CD14-positive monocyte (primary cell): ENCODE measurements at regions not wholly inside any gene's neighbourhood (a gene's known extent, or its start where the extent isn't known, plus 50 kb on each side); places are given as distances from the start of the nearest gene placed in this dataset.

Source experiments
- DNase-seq, 3 donors: peaks; one replicate each; pipeline ENCODE4 v3.0.0-alpha.2; 2011 to 2022
- H2AFZ ChIP-seq: 2 replicates; pipeline ENCODE4 v1.6.0; 2012; ENCODE audit warnings: mild to moderate bottlenecking, low read depth, low read length, inconsistent platforms; ENCODE audit not compliant: insufficient read depth, poor library complexity, severe bottlenecking
- H3K27ac ChIP-seq, 2 donors: 1 replicate in 1 of 2; 2 replicates in 1 of 2; pipeline ENCODE4 v1.5.1; 2012 to 2013; ENCODE audit warnings: low read length in 2 of 2, control low read depth in 1 of 2, inconsistent platforms in 1 of 2, low read depth in 1 of 2, mild to moderate bottlenecking in 1 of 2
- H3K27me3 ChIP-seq, 2 donors: one replicate each; pipeline versions ENCODE4 v1.6.0 to v1.6.1; 2011 to 2013; ENCODE audit warnings: low read length in 2 of 2; ENCODE audit not compliant: control insufficient read depth in 2 of 2, insufficient read depth in 2 of 2
- H3K36me3 ChIP-seq, 2 donors: replicated peaks in 1 of 2; 1 replicate in 1 of 2; 2 replicates in 1 of 2; pipeline versions ENCODE4 v1.5.1 to v1.6.1; 2012 to 2013; ENCODE audit warnings: low read length in 2 of 2, control low read depth in 1 of 2, inconsistent platforms in 1 of 2, mild to moderate bottlenecking in 1 of 2; ENCODE audit not compliant: insufficient read depth in 2 of 2, control insufficient read depth in 1 of 2
- H3K4me1 ChIP-seq, 2 donors: 1 replicate in 1 of 2; 2 replicates in 1 of 2; pipeline versions ENCODE4 v1.5.1 to v1.6.1; 2012 to 2013; ENCODE audit warnings: low read length in 2 of 2, control low read depth in 1 of 2, inconsistent platforms in 1 of 2, mild to moderate bottlenecking in 1 of 2, moderate library complexity in 1 of 2; ENCODE audit not compliant: insufficient read depth in 2 of 2, control insufficient read depth in 1 of 2
- H3K4me2 ChIP-seq: replicated peaks from 2 replicates; pipeline ENCODE3; 2012; ENCODE audit warnings: low read length, moderate library complexity, mild to moderate bottlenecking; ENCODE audit not compliant: poor library complexity, severe bottlenecking; ENCODE audit errors: extremely low read depth
- H3K4me3 ChIP-seq, 3 experiments: fragments of 200-600 bp in 1 of 3; sonication (generic) in 1 of 3; replicated peaks in 1 of 3; 1 replicate in 2 of 3; 2 replicates in 1 of 3; pipeline ENCODE4 v1.5.1; 2011 to 2013; ENCODE audit warnings: low read length in 3 of 3, mild to moderate bottlenecking in 3 of 3, control low read depth in 2 of 3, low read depth in 2 of 3, inconsistent platforms in 1 of 3, moderate library complexity in 1 of 3
- H3K79me2 ChIP-seq: 2 replicates; pipeline ENCODE4 v1.6.0; 2012; ENCODE audit warnings: mild to moderate bottlenecking, control low read depth, inconsistent platforms, low read length, moderate library complexity; ENCODE audit not compliant: insufficient read depth
- H3K9ac ChIP-seq: 2 replicates; pipeline ENCODE4 v1.6.0; 2017; ENCODE audit warnings: low read length, mild to moderate bottlenecking; ENCODE audit not compliant: insufficient read depth, poor library complexity, severe bottlenecking
- H3K9me3 ChIP-seq, 2 donors: replicated peaks in 1 of 2; 1 replicate in 1 of 2; 2 replicates in 1 of 2; pipeline versions ENCODE4 v1.5.1 to v1.6.1; 2012 to 2013; ENCODE audit warnings: low read length in 2 of 2, control low read depth in 1 of 2; ENCODE audit not compliant: control insufficient read depth in 1 of 2, insufficient read depth in 1 of 2
- H4K20me1 ChIP-seq: 2 replicates; pipeline ENCODE4 v1.6.0; 2012; ENCODE audit warnings: mild to moderate bottlenecking, low read length, control low read depth, moderate library complexity; ENCODE audit not compliant: insufficient read depth
- H3K27ac Mint-ChIP-seq, 7 donors: one replicate each; pipeline ENCODE4 v1.8.0; 2020; ENCODE audit warnings: mild to moderate bottlenecking in 7 of 7, mixed read lengths in 7 of 7, moderate library complexity in 6 of 7, inconsistent platforms in 2 of 7
- H3K27me3 Mint-ChIP-seq, 3 donors: one replicate each; pipeline ENCODE4 v1.8.0; 2021 to 2022; ENCODE audit warnings: low read depth in 3 of 3, mild to moderate bottlenecking in 3 of 3, mixed read lengths in 3 of 3, moderate library complexity in 3 of 3, inconsistent platforms in 1 of 3
- H3K36me3 Mint-ChIP-seq, 2 donors: one replicate each; pipeline ENCODE4 v1.8.0; 2020; ENCODE audit warnings: mixed read lengths in 2 of 2, inconsistent platforms in 1 of 2, mild to moderate bottlenecking in 1 of 2
- H3K4me1 Mint-ChIP-seq: one replicate; pipeline ENCODE4 v1.8.0; 2020; ENCODE audit warnings: mild to moderate bottlenecking, mixed read lengths
- H3K4me3 Mint-ChIP-seq, 2 donors: one replicate each; pipeline ENCODE4 v1.8.0; 2020; ENCODE audit warnings: mild to moderate bottlenecking in 2 of 2, mixed read lengths in 2 of 2, moderate library complexity in 1 of 2
- H3K9me3 Mint-ChIP-seq, 7 donors: one replicate each; pipeline ENCODE4 v1.8.0; 2020 to 2022; ENCODE audit warnings: mixed read lengths in 7 of 7, mild to moderate bottlenecking in 6 of 7, moderate library complexity in 6 of 7, inconsistent platforms in 2 of 7
- CTCF ChIP-seq: fragments of 200-600 bp; IDR thresholded peaks from one replicate; pipeline ENCODE4 v1.8.0; 2022; ENCODE audit warnings: antibody characterized with exemption, mild to moderate bottlenecking
- WGBS: methylation state at CpG from one replicate; pipeline ENCODE4 v1.1.5; 2013; ENCODE audit warnings: missing lambda C conversion rate; ENCODE audit not compliant: insufficient coverage; 5-methylcytosine and 5-hydroxymethylcytosine counted together
- intact Hi-C, 2 donors: fragments of 100-400 bp; cut with micrococcal nuclease; formaldehyde crosslinking; loops; one replicate each; pipeline versions ENCODE4 v1.15.0 to v1.15.1; 2023

- peaks cover 0 to 6% (median 1%) of the 10 kb centered on the region in 7 donors for H3K9me3 Mint-ChIP-seq
- no peak overlapping the region for H2AFZ ChIP-seq
- WGBS = no CpG with 5 or more reads among the region's 3 CpGs
Observed at GRCh38 chr5:125576822-125577221, 830.4 kb upstream of the ZNF608 start.

GRCh38 chr5:125578551-125578950 is 832.1 kb upstream of the ZNF608 start:
- Mint-ChIP-seq H3K27me3 (peaks cover 0 to 1% (median 0%) of the 10 kb centered on the region in 3 donors), H3K4me1 (no peaks in the 10 kb centered on the region), H3K4me3 (no peak overlapping the region), H3K9me3 (peaks cover 0 to 6% (median 1%) of the 10 kb centered on the region in 7 donors), H3K36me3 (no peaks in the 10 kb centered on the region), H3K27ac (no peak overlapping the region)
- H3K4me1 ChIP-seq = no peaks in the 10 kb centered on the region
- intact Hi-C loops = no loop called here
- H3K27me3 ChIP-seq = no peaks in the 10 kb centered on the region
- H3K27ac ChIP-seq = no peak overlapping the region
- no peak overlapping the region for H3K9ac ChIP-seq
- no peak overlapping the region for H2AFZ ChIP-seq
- WGBS = 71% methylated on average over 1 of the region's 1 CpG
- H3K36me3 ChIP-seq = no peaks in the 10 kb centered on the region
- H4K20me1 ChIP-seq = no peaks in the 10 kb centered on the region
- no peak overlapping the region for H3K4me3 ChIP-seq
- no peak overlapping the region for H3K4me2 ChIP-seq
- no peak for DNase-seq
- no peaks in the 10 kb centered on the region for H3K79me2 ChIP-seq
- TF ChIP-seq CTCF = no peak
- no peaks in the 10 kb centered on the region for H3K9me3 ChIP-seq

More at GRCh38 chr5:125576822-125577221, 830.4 kb upstream of the ZNF608 start:
- intact Hi-C loops = no loop called here
- no peaks in the 10 kb centered on the region for H3K36me3 ChIP-seq
- H3K4me3 ChIP-seq = no peak overlapping the region
- Mint-ChIP-seq H3K4me1 (no peaks in the 10 kb centered on the region), H3K27me3 (peaks cover 0 to 1% (median 0%) of the 10 kb centered on the region in 3 donors), H3K4me3 (no peak overlapping the region), H3K36me3 (no peaks in the 10 kb centered on the region), H3K27ac (no peak overlapping the region)
- no peaks in the 10 kb centered on the region for H3K4me1 ChIP-seq
- no peaks in the 10 kb centered on the region for H3K27me3 ChIP-seq
- no peak overlapping the region for H3K4me2 ChIP-seq
- DNase-seq = no peak
- H3K79me2 ChIP-seq = no peaks in the 10 kb centered on the region
- no peak overlapping the region for H3K27ac ChIP-seq
- no peaks in the 10 kb centered on the region for H3K9me3 ChIP-seq
- no peaks in the 10 kb centered on the region for H4K20me1 ChIP-seq
- TF ChIP-seq CTCF = no peak
- H3K9ac ChIP-seq = no peak overlapping the region
